GM23338 (cell line): ENCODE measurements at regions not wholly inside any gene's neighbourhood (a gene's known extent, or its start where the extent isn't known, plus 50 kb on each side); places are given as distances from the start of the nearest gene placed in this dataset.

Experiments used
- ATAC-seq: fragments of 200-7000 bp; cut with Tn5 transposase; 3 replicates; pipeline ENCODE4 v1.9.1; 2020
- DNase-seq: peaks from one replicate; pipeline ENCODE4 v3.0.0-alpha.2; 2015; ENCODE audit warnings: low spot score
- H2AFZ ChIP-seq: fragments of 200-600 bp; sonication (generic); 2 replicates; pipeline ENCODE4 v1.8.0; 2016; ENCODE audit warnings: antibody characterized with exemption, mild to moderate bottlenecking, moderate library complexity
- H3F3A ChIP-seq: fragments of 200-600 bp; sonication (generic); replicated peaks from 2 replicates; pipeline ENCODE4 v1.8.0; 2017; ENCODE audit warnings: antibody characterized with exemption, mixed run types, low read depth
- H3K27ac ChIP-seq: fragments of 200-600 bp; sonication (generic); 2 replicates; pipeline ENCODE4 v1.6.1; 2016; ENCODE audit warnings: low read depth
- H3K27me3 ChIP-seq: fragments of 200-600 bp; sonication (generic); 2 replicates; pipeline ENCODE4 v1.8.0; 2016; ENCODE audit warnings: mild to moderate bottlenecking, mixed run types, moderate library complexity; ENCODE audit not compliant: insufficient read depth
- H3K36me3 ChIP-seq: fragments of 200-600 bp; sonication (generic); 2 replicates; pipeline ENCODE4 v1.8.0; 2016; ENCODE audit warnings: mild to moderate bottlenecking; ENCODE audit not compliant: insufficient read depth
- H3K4me1 ChIP-seq: fragments of 200-600 bp; sonication (generic); 2 replicates; pipeline ENCODE4 v1.8.0; 2016; ENCODE audit warnings: mild to moderate bottlenecking, moderate library complexity; ENCODE audit not compliant: insufficient read depth
- H3K4me2 ChIP-seq: fragments of 200-600 bp; sonication (generic); 2 replicates; pipeline ENCODE4 v1.7.1; 2017; ENCODE audit warnings: mixed run types
- H3K4me3 ChIP-seq: fragments of 200-600 bp; sonication (generic); 2 replicates; pipeline ENCODE4 v1.6.1; 2016; ENCODE audit warnings: mixed run types
- H3K79me2 ChIP-seq: fragments of 200-600 bp; sonication (generic); replicated peaks from 2 replicates; pipeline ENCODE4 v1.8.0; 2017; ENCODE audit warnings: mild to moderate bottlenecking; ENCODE audit not compliant: insufficient read depth
- H3K9me2 ChIP-seq: fragments of 200-600 bp; sonication (generic); 2 replicates; pipeline ENCODE4 v1.8.0; 2017; ENCODE audit not compliant: insufficient read depth
- H4K20me1 ChIP-seq: fragments of 200-600 bp; sonication (generic); replicated peaks from 2 replicates; pipeline ENCODE4 v1.8.0; 2017; ENCODE audit warnings: mild to moderate bottlenecking; ENCODE audit not compliant: insufficient read depth
- H3K27ac Mint-ChIP-seq: 2 replicates; pipeline ENCODE4 v1.8.0; 2020; ENCODE audit warnings: inconsistent platforms, mild to moderate bottlenecking, moderate library complexity, mixed read lengths
- H3K27me3 Mint-ChIP-seq: 3 replicates; pipeline ENCODE4 v1.8.0; 2022; ENCODE audit warnings: low read depth, mild to moderate bottlenecking, moderate library complexity, mixed read lengths, inconsistent platforms; ENCODE audit not compliant: insufficient read depth, poor library complexity
- H3K36me3 Mint-ChIP-seq: 3 replicates; pipeline ENCODE4 v1.8.0; 2021; ENCODE audit warnings: low read depth, mild to moderate bottlenecking, inconsistent platforms, moderate library complexity, mixed read lengths
- H3K4me1 Mint-ChIP-seq: 3 replicates; pipeline ENCODE4 v1.8.0; 2020; ENCODE audit warnings: mild to moderate bottlenecking, inconsistent platforms, mixed read lengths
- H3K4me3 Mint-ChIP-seq: 3 replicates; pipeline ENCODE4 v1.8.0; 2021; ENCODE audit warnings: moderate library complexity, mild to moderate bottlenecking, inconsistent platforms, mixed read lengths
- H3K9me3 Mint-ChIP-seq: 3 replicates; pipeline ENCODE4 v1.8.0; 2020; ENCODE audit warnings: moderate library complexity, mild to moderate bottlenecking, inconsistent platforms, mixed read lengths
- EZH2phosphoT487 ChIP-seq: fragments of 200-600 bp; sonication (generic); IDR thresholded peaks from one replicate; pipeline ENCODE4 v1.8.1; 2018; ENCODE audit warnings: antibody characterized with exemption; ENCODE audit not compliant: unreplicated experiment
- NANOG ChIP-seq: IDR thresholded peaks from 2 replicates; pipeline ENCODE4 v1.6.1; 2016; ENCODE audit warnings: antibody characterized with exemption, borderline replicate concordance
- POLR2AphosphoS5 ChIP-seq: IDR thresholded peaks from 2 replicates; pipeline ENCODE4 v1.6.1; 2016; ENCODE audit warnings: antibody characterized with exemption, low read depth
- ZNF114 ChIP-seq: fragments of 250-450 bp; sonication (Bioruptor Pico); IDR thresholded peaks from 2 replicates; pipeline ENCODE4 v1.5.0; 2020; ENCODE audit warnings: mild to moderate bottlenecking, moderate library complexity
- ZNF331 ChIP-seq: fragments of 250-450 bp; sonication (Bioruptor Pico); IDR thresholded peaks from 2 replicates; pipeline ENCODE4 v1.5.0; 2020; ENCODE audit warnings: low read depth, mild to moderate bottlenecking, moderate library complexity
- TF ChIP-seq, protein P1 (sequence below): fragments of 250-450 bp; sonication (Bioruptor Pico); IDR thresholded peaks from 2 replicates; pipeline ENCODE4 v1.5.0; 2020; ENCODE audit warnings: mild to moderate bottlenecking, moderate library complexity
- TF ChIP-seq, protein P2 (sequence below), 2 experiments: fragments of 200-600 bp in 1 of 2; sonication (generic) in 1 of 2; conservative IDR thresholded peaks; 2 replicates each; pipeline versions ENCODE4 v1.5.1 to v1.6.1; 2016 to 2017; ENCODE audit warnings: antibody characterized with exemption in 2 of 2, low read depth in 2 of 2, mild to moderate bottlenecking in 2 of 2, moderate library complexity in 1 of 2
- TF ChIP-seq, protein P3 (sequence below): IDR thresholded peaks from one replicate; pipeline ENCODE4 v1.6.1; 2018; ENCODE audit warnings: antibody characterized with exemption; ENCODE audit not compliant: unreplicated experiment
- TF ChIP-seq, protein P4 (sequence below): IDR thresholded peaks from 2 replicates; pipeline ENCODE4 v1.6.1; 2016; ENCODE audit warnings: antibody characterized with exemption

DNA sequence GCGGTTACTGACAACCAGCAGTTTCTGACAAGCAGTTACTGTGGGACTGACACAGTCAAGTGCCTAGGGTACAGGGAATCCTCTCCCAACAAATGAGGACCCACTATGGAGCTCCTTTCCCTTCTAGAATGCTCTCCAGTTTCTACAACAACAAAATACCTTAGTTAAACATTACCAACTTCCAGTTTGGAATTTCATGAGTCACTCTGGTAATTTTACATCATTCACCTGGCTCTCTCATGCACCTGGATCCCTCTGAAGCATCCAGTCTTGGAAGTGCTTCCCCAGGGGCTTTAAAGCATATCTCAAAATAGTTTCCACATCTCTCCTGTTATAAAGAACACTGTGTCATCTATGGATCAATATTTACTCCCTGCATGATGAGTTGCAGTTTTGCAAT lies 286.7 kb upstream of the SPTLC3 start (continued):
- TF ChIP-seq, protein P1, sequence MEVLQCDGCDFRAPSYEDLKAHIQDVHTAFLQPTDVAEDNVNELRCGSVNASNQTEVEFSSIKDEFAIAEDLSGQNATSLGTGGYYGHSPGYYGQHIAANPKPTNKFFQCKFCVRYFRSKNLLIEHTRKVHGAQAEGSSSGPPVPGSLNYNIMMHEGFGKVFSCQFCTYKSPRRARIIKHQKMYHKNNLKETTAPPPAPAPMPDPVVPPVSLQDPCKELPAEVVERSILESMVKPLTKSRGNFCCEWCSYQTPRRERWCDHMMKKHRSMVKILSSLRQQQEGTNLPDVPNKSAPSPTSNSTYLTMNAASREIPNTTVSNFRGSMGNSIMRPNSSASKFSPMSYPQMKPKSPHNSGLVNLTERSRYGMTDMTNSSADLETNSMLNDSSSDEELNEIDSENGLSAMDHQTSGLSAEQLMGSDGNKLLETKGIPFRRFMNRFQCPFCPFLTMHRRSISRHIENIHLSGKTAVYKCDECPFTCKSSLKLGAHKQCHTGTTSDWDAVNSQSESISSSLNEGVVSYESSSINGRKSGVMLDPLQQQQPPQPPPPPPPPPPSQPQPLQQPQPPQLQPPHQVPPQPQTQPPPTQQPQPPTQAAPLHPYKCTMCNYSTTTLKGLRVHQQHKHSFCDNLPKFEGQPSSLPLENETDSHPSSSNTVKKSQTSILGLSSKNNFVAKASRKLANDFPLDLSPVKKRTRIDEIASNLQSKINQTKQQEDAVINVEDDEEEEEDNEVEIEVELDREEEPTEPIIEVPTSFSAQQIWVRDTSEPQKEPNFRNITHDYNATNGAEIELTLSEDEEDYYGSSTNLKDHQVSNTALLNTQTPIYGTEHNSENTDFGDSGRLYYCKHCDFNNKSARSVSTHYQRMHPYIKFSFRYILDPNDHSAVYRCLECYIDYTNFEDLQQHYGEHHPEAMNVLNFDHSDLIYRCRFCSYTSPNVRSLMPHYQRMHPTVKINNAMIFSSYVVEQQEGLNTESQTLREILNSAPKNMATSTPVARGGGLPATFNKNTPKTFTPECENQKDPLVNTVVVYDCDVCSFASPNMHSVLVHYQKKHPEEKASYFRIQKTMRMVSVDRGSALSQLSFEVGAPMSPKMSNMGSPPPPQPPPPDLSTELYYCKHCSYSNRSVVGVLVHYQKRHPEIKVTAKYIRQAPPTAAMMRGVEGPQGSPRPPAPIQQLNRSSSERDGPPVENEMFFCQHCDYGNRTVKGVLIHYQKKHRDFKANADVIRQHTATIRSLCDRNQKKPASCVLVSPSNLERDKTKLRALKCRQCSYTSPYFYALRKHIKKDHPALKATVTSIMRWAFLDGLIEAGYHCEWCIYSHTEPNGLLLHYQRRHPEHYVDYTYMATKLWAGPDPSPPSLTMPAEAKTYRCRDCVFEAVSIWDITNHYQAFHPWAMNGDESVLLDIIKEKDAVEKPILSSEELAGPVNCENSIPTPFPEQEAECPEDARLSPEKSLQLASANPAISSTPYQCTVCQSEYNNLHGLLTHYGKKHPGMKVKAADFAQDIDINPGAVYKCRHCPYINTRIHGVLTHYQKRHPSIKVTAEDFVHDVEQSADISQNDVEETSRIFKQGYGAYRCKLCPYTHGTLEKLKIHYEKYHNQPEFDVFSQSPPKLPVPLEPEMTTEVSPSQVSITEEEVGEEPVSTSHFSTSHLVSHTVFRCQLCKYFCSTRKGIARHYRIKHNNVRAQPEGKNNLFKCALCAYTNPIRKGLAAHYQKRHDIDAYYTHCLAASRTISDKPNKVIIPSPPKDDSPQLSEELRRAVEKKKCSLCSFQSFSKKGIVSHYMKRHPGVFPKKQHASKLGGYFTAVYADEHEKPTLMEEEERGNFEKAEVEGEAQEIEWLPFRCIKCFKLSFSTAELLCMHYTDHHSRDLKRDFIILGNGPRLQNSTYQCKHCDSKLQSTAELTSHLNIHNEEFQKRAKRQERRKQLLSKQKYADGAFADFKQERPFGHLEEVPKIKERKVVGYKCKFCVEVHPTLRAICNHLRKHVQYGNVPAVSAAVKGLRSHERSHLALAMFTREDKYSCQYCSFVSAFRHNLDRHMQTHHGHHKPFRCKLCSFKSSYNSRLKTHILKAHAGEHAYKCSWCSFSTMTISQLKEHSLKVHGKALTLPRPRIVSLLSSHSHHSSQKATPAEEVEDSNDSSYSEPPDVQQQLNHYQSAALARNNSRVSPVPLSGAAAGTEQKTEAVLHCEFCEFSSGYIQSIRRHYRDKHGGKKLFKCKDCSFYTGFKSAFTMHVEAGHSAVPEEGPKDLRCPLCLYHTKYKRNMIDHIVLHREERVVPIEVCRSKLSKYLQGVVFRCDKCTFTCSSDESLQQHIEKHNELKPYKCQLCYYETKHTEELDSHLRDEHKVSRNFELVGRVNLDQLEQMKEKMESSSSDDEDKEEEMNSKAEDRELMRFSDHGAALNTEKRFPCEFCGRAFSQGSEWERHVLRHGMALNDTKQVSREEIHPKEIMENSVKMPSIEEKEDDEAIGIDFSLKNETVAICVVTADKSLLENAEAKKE, result no peak
- no peak for TF ChIP-seq ZNF331 (CRISPR knock-in tag)
- TF ChIP-seq, protein P2, sequence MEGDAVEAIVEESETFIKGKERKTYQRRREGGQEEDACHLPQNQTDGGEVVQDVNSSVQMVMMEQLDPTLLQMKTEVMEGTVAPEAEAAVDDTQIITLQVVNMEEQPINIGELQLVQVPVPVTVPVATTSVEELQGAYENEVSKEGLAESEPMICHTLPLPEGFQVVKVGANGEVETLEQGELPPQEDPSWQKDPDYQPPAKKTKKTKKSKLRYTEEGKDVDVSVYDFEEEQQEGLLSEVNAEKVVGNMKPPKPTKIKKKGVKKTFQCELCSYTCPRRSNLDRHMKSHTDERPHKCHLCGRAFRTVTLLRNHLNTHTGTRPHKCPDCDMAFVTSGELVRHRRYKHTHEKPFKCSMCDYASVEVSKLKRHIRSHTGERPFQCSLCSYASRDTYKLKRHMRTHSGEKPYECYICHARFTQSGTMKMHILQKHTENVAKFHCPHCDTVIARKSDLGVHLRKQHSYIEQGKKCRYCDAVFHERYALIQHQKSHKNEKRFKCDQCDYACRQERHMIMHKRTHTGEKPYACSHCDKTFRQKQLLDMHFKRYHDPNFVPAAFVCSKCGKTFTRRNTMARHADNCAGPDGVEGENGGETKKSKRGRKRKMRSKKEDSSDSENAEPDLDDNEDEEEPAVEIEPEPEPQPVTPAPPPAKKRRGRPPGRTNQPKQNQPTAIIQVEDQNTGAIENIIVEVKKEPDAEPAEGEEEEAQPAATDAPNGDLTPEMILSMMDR (conservative IDR thresholded peaks at IDR 0.05; ENCODE audit: low read depth in 2 of 2), result no peak
- TF ChIP-seq POLR2AphosphoS5, result no peak
- no peak for TF ChIP-seq NANOG

DNA sequence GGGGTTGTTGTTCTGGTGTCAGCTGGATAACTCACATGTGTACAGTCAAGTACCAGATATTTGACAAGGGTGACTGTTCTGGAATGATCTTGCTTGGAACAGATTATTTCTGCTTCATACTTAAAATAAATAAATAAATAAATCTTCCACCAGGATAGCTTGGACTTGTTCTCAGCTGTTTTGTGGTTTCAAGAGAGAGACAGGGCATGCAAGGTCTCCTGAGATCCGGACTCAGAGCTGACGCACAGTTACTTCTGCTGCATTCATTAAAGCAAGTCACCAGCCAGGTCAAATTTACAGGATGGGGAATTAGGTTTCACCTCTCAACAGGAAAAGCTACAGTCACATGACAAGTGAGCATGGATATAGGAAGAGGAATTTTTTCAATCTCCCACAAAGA lies 285.0 kb upstream of the SPTLC3 start:
- H3K36me3 ChIP-seq, result no peaks in the 10 kb centered on the region
- Mint-ChIP-seq H3K4me1 (peaks cover 15% of the 10 kb centered on the region; the same call in 2 of the 3 replicates), H3K27ac (peak overlapping the region; percentile 65; the same call in 1 of the 2 replicates), H3K9me3 (no peaks in the 10 kb centered on the region), H3K4me3 (no peak overlapping the region), H3K27me3 (peaks cover 8% of the 10 kb centered on the region), H3K36me3 (peaks cover 8% of the 10 kb centered on the region; the same call in 1 of the 3 replicates)
- no peaks in the 10 kb centered on the region for H4K20me1 ChIP-seq
- no peak for DNase-seq
- no peaks in the 10 kb centered on the region for H3K27me3 ChIP-seq
- H2AFZ ChIP-seq, result no peak overlapping the region
- no peaks in the 10 kb centered on the region for H3F3A ChIP-seq
- no peaks in the 10 kb centered on the region for H3K79me2 ChIP-seq
- ATAC-seq, result no peak
- H3K27ac ChIP-seq, result no peak overlapping the region
- H3K4me2 ChIP-seq, result no peak overlapping the region
- peaks cover 5% of the 10 kb centered on the region; the same call in 1 of the 2 replicates for H3K4me1 ChIP-seq
- H3K9me2 ChIP-seq, result 0 out of 2 replicates have a peak, but pooled peaks cover 3% of the 10 kb centered on the region
- no peak overlapping the region for H3K4me3 ChIP-seq
- TF ChIP-seq ZNF114 (CRISPR knock-in tag), result no peak
- no peak for TF ChIP-seq EZH2phosphoT487
- no peak for TF ChIP-seq POLR2AphosphoS5
- TF ChIP-seq, protein P3, sequence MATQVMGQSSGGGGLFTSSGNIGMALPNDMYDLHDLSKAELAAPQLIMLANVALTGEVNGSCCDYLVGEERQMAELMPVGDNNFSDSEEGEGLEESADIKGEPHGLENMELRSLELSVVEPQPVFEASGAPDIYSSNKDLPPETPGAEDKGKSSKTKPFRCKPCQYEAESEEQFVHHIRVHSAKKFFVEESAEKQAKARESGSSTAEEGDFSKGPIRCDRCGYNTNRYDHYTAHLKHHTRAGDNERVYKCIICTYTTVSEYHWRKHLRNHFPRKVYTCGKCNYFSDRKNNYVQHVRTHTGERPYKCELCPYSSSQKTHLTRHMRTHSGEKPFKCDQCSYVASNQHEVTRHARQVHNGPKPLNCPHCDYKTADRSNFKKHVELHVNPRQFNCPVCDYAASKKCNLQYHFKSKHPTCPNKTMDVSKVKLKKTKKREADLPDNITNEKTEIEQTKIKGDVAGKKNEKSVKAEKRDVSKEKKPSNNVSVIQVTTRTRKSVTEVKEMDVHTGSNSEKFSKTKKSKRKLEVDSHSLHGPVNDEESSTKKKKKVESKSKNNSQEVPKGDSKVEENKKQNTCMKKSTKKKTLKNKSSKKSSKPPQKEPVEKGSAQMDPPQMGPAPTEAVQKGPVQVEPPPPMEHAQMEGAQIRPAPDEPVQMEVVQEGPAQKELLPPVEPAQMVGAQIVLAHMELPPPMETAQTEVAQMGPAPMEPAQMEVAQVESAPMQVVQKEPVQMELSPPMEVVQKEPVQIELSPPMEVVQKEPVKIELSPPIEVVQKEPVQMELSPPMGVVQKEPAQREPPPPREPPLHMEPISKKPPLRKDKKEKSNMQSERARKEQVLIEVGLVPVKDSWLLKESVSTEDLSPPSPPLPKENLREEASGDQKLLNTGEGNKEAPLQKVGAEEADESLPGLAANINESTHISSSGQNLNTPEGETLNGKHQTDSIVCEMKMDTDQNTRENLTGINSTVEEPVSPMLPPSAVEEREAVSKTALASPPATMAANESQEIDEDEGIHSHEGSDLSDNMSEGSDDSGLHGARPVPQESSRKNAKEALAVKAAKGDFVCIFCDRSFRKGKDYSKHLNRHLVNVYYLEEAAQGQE, result no peak
- TF ChIP-seq, protein P4, sequence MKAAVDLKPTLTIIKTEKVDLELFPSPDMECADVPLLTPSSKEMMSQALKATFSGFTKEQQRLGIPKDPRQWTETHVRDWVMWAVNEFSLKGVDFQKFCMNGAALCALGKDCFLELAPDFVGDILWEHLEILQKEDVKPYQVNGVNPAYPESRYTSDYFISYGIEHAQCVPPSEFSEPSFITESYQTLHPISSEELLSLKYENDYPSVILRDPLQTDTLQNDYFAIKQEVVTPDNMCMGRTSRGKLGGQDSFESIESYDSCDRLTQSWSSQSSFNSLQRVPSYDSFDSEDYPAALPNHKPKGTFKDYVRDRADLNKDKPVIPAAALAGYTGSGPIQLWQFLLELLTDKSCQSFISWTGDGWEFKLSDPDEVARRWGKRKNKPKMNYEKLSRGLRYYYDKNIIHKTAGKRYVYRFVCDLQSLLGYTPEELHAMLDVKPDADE, result no peak
